Muscle layer of duodenum (tissue), 2 donors: ENCODE measurements at regions not wholly inside any gene's neighbourhood (a gene's known extent, or its start where the extent isn't known, plus 50 kb on each side); places are given as distances from the start of the nearest gene placed in this dataset.

Source experiments
- H3K27ac ChIP-seq: one replicate; pipeline ENCODE4 v1.7.0; 2013; ENCODE audit warnings: mild to moderate bottlenecking, low read length
- H3K27me3 ChIP-seq: one replicate; pipeline ENCODE4 v1.7.0; 2013; ENCODE audit warnings: low read depth, mild to moderate bottlenecking, control low read depth, low read length
- H3K36me3 ChIP-seq, 2 donors: one replicate each; pipeline ENCODE4 v1.7.0; 2013; ENCODE audit warnings: low read length in 2 of 2, control low read depth in 1 of 2, mild to moderate bottlenecking in 1 of 2; ENCODE audit not compliant: insufficient read depth in 2 of 2, control insufficient read depth in 1 of 2
- H3K4me1 ChIP-seq, 2 donors: one replicate each; pipeline ENCODE4 v1.7.0; 2013; ENCODE audit warnings: low read length in 2 of 2, mild to moderate bottlenecking in 2 of 2, control low read depth in 1 of 2, moderate library complexity in 1 of 2; ENCODE audit not compliant: insufficient read depth in 2 of 2, control insufficient read depth in 1 of 2
- H3K4me3 ChIP-seq, 2 donors: one replicate each; pipeline ENCODE4 v1.7.0; 2013; ENCODE audit warnings: low read length in 2 of 2, low read depth in 1 of 2, mild to moderate bottlenecking in 1 of 2
- H3K9me3 ChIP-seq, 2 donors: one replicate each; pipeline ENCODE4 v1.7.0; 2013; ENCODE audit warnings: low read length in 2 of 2, control low read depth in 1 of 2, mild to moderate bottlenecking in 1 of 2; ENCODE audit not compliant: control insufficient read depth in 1 of 2
- donor health status: healthy.

DNA sequence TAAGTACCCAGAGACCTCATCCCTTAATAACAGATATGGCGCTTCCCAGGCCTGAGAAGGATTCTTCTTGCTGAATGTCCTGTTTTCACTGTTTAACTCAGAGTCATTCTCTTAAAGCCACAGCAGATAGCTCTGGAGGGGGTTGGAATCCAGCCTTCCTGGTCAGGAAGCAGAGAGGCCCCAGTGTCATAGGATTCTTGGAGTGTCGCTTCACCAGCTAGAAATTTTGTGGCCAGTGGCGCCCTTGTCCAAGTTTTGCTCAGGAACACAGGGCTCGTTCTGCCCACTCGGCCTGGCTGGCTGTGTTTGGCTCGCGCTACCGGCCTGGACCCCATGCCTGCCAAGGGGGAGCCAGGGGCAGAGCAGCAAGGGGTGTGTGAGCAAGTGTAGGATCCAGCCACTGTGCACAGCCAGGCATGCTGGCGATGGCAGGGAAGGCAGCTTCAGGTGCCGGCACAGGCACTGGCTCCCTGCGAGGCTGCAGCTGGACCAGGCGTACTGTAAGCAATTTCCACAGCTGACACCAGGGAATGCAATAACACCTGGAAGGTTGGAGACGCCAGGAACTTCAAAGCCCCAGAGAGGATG, 214.8 kb upstream of the SESN3 start:
- H3K4me3 ChIP-seq: no peak overlapping the region
- H3K9me3 ChIP-seq: no peaks in the 10 kb centered on the region
- H3K27me3 ChIP-seq: no peaks in the 10 kb centered on the region
- H3K4me1 ChIP-seq: no peaks in the 10 kb centered on the region
- H3K36me3 ChIP-seq: no peaks in the 10 kb centered on the region
- H3K27ac ChIP-seq: no peak overlapping the region

DNA sequence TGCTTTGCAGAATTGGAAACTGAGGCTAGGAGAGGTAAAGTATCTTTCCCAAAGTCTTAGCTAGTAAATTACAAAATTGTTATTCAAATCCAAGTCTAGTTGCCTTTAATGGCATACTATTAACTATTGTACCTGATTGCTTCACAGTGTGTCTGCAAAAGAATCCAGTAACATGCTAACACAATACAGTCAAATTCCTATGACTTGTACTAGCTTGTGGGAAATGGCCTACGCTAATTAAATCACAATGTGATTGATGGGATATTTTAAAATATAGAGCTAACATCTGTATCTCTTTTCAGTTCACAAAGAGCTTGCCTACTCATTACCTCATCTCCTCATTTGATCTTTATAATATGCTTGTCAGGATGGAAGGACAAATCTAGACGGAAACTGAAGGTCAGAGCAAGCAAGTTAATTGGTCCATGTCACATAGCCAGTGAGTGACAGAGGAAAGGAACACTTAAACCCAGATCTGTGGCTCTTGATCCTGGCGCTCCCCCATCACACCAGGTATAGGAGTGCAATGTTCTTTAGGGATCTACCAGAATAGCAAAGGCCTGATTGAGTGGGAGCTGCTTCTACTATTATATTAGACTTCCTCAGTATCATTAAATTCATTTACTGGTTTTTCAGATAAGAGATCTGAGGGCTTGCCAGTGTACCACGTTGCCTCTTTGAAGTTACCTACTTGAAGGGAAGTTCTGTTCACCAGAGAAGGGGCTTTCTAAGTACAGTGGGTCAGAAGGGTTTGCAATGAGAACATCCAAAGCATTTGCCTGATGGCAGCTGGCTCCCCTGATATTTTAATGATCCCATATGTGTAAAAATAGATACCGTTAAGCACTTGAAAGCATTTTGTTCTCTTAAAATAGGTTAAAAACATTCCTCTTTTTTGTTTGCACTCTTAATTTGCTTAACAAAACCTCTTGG, 213.6 kb upstream of the SESN3 start:
- no peak overlapping the region for H3K4me3 ChIP-seq
- H3K27me3 ChIP-seq: no peaks in the 10 kb centered on the region
- H3K27ac ChIP-seq: no peak overlapping the region
- no peaks in the 10 kb centered on the region for H3K9me3 ChIP-seq
- H3K4me1 ChIP-seq: no peaks in the 10 kb centered on the region
- no peaks in the 10 kb centered on the region for H3K36me3 ChIP-seq

DNA sequence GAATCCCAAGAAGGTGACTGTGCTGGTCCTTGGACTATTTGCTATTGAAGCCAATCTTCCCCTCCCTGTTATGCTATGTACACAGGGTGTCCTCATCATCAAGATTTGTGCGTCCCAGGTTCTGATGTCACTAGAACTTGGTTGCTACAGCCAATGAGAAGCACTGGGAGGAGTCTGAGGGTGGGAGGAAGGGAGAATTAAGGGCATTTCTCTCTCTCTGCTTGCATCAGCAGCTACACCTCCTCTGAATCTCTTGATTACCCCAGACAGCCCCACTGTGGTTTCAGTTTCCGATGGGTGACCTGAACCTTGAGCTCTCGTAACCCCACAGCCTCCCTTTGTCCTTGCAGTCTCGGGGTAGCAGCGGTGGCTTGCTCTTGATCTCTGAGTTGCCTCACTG, 212.4 kb upstream of the SESN3 start:
- Histone ChIP-seq H3K4me3 (no peak overlapping the region), H3K27ac (no peak overlapping the region), H3K9me3 (no peaks in the 10 kb centered on the region), H3K27me3 (no peaks in the 10 kb centered on the region), H3K4me1 (no peaks in the 10 kb centered on the region), H3K36me3 (no peaks in the 10 kb centered on the region)

GRCh38 chr11:95442531-95443050, 211.6 kb upstream of the SESN3 start:
- Histone ChIP-seq H3K4me1 (no peaks in the 10 kb centered on the region), H3K27ac (no peak overlapping the region), H3K36me3 (no peaks in the 10 kb centered on the region), H3K27me3 (no peaks in the 10 kb centered on the region), H3K4me3 (no peak overlapping the region), H3K9me3 (no peaks in the 10 kb centered on the region)

DNA sequence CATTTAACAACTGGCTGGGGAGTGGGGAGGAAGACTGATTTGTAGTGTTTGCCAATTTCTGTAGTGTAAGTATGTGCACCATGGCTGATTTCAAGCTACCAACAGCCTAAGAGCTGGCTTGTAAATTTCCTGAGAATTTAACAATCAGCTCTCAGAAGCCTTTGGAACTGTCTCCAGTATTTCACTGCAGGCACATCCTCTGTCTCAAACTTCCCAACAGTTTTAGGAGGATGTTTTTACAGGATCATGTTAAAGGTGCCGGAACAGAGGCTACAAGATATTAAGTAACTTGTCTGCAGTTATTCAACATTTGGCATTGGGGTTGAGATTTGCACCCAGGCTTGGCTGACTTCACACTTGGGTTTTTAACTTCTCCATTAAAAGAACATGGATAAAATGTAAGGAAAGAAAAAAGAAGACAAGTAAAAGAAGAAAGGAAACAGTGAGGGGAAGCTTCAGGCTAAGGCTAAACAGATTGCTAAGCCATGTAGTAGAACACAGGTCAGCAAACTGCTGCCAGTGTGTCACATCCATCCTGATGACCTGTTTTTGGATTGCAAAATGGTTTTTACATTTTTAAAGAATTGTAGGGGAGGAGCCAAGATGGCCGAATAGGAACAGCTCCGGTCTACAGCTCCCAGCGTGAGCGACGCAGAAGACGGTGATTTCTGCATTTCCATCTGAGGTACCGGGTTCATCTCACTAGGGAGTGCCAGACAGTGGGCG, 204.8 kb upstream of the SESN3 start:
- Histone ChIP-seq H3K4me1 (no peaks in the 10 kb centered on the region), H3K9me3 (no peaks in the 10 kb centered on the region), H3K4me3 (no peak overlapping the region), H3K27ac (no peak overlapping the region), H3K36me3 (no peaks in the 10 kb centered on the region), H3K27me3 (no peaks in the 10 kb centered on the region)

GRCh38 chr11:95435192-95435591, 204.2 kb upstream of the SESN3 start:
- Histone ChIP-seq H3K4me3 (no peak overlapping the region), H3K36me3 (no peaks in the 10 kb centered on the region), H3K27ac (no peak overlapping the region), H3K9me3 (no peaks in the 10 kb centered on the region), H3K27me3 (no peaks in the 10 kb centered on the region), H3K4me1 (no peaks in the 10 kb centered on the region)

GRCh38 chr11:95434489-95435057, 203.6 kb upstream of the SESN3 start:
- no peak overlapping the region for H3K4me3 ChIP-seq
- H3K9me3 ChIP-seq: no peaks in the 10 kb centered on the region
- no peaks in the 10 kb centered on the region for H3K27me3 ChIP-seq
- H3K36me3 ChIP-seq: no peaks in the 10 kb centered on the region
- no peaks in the 10 kb centered on the region for H3K4me1 ChIP-seq
- H3K27ac ChIP-seq: no peak overlapping the region

DNA sequence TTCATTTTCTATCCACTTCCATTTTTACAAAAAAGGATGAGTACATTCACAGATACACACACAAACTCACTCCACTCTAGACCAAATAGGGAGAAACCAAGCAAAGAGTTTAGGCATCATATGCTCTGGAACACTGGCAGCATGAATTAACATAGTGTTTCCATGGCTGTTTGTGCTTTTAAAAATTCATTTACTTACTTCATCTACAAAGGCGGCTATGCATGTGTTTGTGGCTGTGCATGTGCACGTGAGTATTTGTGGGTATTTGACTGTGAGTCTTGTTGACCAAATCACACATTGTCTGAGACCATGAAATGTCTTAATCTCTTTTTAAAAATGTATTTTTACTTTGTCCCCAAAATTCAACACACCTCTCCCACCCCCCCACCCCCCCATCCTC, 203.0 kb upstream of the SESN3 start:
- no peaks in the 10 kb centered on the region for H3K4me1 ChIP-seq
- H3K27me3 ChIP-seq: no peaks in the 10 kb centered on the region
- H3K36me3 ChIP-seq: no peaks in the 10 kb centered on the region
- no peak overlapping the region for H3K27ac ChIP-seq
- no peaks in the 10 kb centered on the region for H3K9me3 ChIP-seq
- H3K4me3 ChIP-seq: no peak overlapping the region

- Histone ChIP-seq H3K27ac (no peak overlapping the region), H3K27me3 (no peaks in the 10 kb centered on the region), H3K4me1 (no peaks in the 10 kb centered on the region), H3K4me3 (no peak overlapping the region), H3K36me3 (no peaks in the 10 kb centered on the region), H3K9me3 (no peaks in the 10 kb centered on the region)
These were observed 201.9 kb upstream of the SESN3 start for GRCh38 chr11:95432714-95433503.

- Histone ChIP-seq H3K4me3 (no peak overlapping the region), H3K27me3 (no peaks in the 10 kb centered on the region), H3K27ac (no peak overlapping the region), H3K9me3 (no peaks in the 10 kb centered on the region), H3K4me1 (no peaks in the 10 kb centered on the region), H3K36me3 (no peaks in the 10 kb centered on the region)
These were observed 198.4 kb upstream of the SESN3 start for GRCh38 chr11:95429376-95429907.
